ENCODE measurements at regions not wholly inside any gene's neighbourhood (a gene's known extent, or its start where the extent isn't known, plus 50 kb on each side); places are given as distances from the start of the nearest gene placed in this dataset.

DNA sequence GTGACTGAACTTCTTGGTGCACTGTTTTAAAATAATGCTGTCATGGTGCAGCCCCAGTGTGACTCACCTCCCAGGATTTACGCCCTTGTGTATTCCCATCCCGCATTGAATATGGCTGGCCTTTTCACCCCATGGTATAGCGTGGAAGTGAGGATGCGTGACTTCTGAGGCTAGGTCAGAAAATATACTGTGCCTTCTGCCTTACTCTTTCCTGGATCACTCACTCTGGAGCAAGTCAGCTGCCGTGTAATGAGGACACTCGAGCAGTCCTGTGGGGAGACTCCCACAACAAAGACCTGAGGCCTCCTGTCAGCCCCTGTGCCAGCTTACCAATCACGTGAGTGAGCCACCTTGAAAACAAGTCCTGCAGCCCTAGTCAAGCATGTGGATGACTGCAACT, 471.9 kb upstream of the KIRREL3 start:
- TF ChIP-seq CTCF (IDR thresholded peaks at IDR 0.05) = no peak
- Histone ChIP-seq H3K27ac (no peak overlapping the region), H3K4me3 (no peak overlapping the region), H3K4me1 (no peaks in the 10 kb centered on the region), H3K36me3 (no peaks in the 10 kb centered on the region), H3K9me3 (no peaks in the 10 kb centered on the region), H3K27me3 (no peaks in the 10 kb centered on the region)
- ATAC-seq (no peak), DNase-seq (no peak)
- intact Hi-C loops (cut with DNase I) = no loop called here

- no peak overlapping the region for H3K27ac ChIP-seq
- no peak for DNase-seq
- H3K27me3 ChIP-seq = no peaks in the 10 kb centered on the region
- H3K36me3 ChIP-seq = no peaks in the 10 kb centered on the region
- H3K4me1 ChIP-seq = no peaks in the 10 kb centered on the region
- no peak for TF ChIP-seq CTCF (IDR thresholded peaks at IDR 0.05)
- no peaks in the 10 kb centered on the region for H3K9me3 ChIP-seq
- no peak for ATAC-seq
- intact Hi-C loops (cut with DNase I) = no loop called here
- no peak overlapping the region for H3K4me3 ChIP-seq
Measured at GRCh38 chr11:127471662-127472061, 471.1 kb upstream of the KIRREL3 start.

- DNase-seq (no peak), ATAC-seq (no peak)
- H3K4me3 ChIP-seq = no peak overlapping the region
- no peak overlapping the region for H3K27ac ChIP-seq
- intact Hi-C loops (cut with DNase I) = no loop called here
- no peaks in the 10 kb centered on the region for H3K4me1 ChIP-seq
- TF ChIP-seq CTCF (IDR thresholded peaks at IDR 0.05) = peak; percentile 34
- H3K27me3 ChIP-seq = no peaks in the 10 kb centered on the region
- H3K9me3 ChIP-seq = no peaks in the 10 kb centered on the region
- no peaks in the 10 kb centered on the region for H3K36me3 ChIP-seq
Measured at GRCh38 chr11:127470306-127470884, 469.8 kb upstream of the KIRREL3 start.

GRCh38 chr11:127464325-127464724, 463.8 kb upstream of the KIRREL3 start:
- intact Hi-C loops (cut with DNase I) = no loop called here
- no peaks in the 10 kb centered on the region for H3K9me3 ChIP-seq
- no peaks in the 10 kb centered on the region for H3K36me3 ChIP-seq
- no peaks in the 10 kb centered on the region for H3K4me1 ChIP-seq
- no peak overlapping the region for H3K27ac ChIP-seq
- H3K4me3 ChIP-seq = no peak overlapping the region
- H3K27me3 ChIP-seq = no peaks in the 10 kb centered on the region
- DNase-seq = no peak
- TF ChIP-seq CTCF (IDR thresholded peaks at IDR 0.05) = no peak
- ATAC-seq = no peak

DNA sequence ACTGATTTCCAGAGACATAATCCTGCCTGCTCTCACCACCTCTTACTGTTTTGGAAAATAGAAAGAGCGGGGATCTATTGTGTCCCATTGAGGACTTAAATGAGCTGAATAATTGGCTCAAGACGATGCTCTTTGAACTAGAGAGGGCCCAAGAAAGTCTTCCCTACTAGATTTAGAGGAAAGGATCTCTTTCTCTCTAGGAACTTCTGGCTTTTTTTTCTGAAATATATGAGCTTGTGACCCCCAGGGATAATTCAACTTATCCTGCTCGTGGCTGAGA, 461.4 kb upstream of the KIRREL3 start:
- DNase-seq (no peak), ATAC-seq (no peak)
- no peaks in the 10 kb centered on the region for H3K9me3 ChIP-seq
- intact Hi-C loops (cut with DNase I) = no loop called here
- no peak for TF ChIP-seq CTCF (IDR thresholded peaks at IDR 0.05)
- H3K27ac ChIP-seq = no peak overlapping the region
- H3K36me3 ChIP-seq = no peaks in the 10 kb centered on the region
- H3K4me1 ChIP-seq = no peaks in the 10 kb centered on the region
- no peaks in the 10 kb centered on the region for H3K27me3 ChIP-seq
- H3K4me3 ChIP-seq = no peak overlapping the region
